ENCODE measurements at regions not wholly inside any gene's neighbourhood (a gene's known extent, or its start where the extent isn't known, plus 50 kb on each side); places are given as distances from the start of the nearest gene placed in this dataset.

DNA sequence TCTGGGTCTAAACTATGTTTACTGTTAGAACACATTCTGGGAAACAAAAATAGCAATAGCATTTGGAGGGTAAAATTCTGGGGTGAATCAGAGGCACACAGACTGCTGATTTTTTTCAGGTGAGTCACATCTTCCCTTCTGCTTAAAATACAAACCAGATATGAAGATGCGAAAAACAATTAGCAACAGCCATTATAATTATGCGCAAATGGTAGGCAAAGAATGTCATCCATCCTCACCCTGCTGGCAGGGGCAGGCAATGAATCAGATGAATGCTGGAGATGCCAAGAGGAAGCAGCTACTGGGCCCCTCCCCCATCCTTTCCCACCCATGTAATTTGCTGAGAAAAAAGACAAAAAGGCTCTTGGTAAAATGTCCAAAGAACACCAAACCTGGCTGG, 282.9 kb downstream of the KLF5 start:
- H3K4me1 ChIP-seq (ENCODE audit: low read depth, poor library complexity, severe bottlenecking): no peaks in the 10 kb centered on the region
- no peak overlapping the region for H2AFZ ChIP-seq (ENCODE audit: low read depth)
- TF ChIP-seq, protein P1, sequence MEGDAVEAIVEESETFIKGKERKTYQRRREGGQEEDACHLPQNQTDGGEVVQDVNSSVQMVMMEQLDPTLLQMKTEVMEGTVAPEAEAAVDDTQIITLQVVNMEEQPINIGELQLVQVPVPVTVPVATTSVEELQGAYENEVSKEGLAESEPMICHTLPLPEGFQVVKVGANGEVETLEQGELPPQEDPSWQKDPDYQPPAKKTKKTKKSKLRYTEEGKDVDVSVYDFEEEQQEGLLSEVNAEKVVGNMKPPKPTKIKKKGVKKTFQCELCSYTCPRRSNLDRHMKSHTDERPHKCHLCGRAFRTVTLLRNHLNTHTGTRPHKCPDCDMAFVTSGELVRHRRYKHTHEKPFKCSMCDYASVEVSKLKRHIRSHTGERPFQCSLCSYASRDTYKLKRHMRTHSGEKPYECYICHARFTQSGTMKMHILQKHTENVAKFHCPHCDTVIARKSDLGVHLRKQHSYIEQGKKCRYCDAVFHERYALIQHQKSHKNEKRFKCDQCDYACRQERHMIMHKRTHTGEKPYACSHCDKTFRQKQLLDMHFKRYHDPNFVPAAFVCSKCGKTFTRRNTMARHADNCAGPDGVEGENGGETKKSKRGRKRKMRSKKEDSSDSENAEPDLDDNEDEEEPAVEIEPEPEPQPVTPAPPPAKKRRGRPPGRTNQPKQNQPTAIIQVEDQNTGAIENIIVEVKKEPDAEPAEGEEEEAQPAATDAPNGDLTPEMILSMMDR (conservative IDR thresholded peaks at IDR 0.05; ENCODE audit: low read depth, low read length): no peak
- H3K27ac ChIP-seq: no peak overlapping the region
- H3K27me3 ChIP-seq (ENCODE audit: insufficient read depth, low read depth): no peaks in the 10 kb centered on the region
- no peak overlapping the region for H3K9ac ChIP-seq
- no peak overlapping the region for H3K4me2 ChIP-seq
- H3K36me3 ChIP-seq (ENCODE audit: insufficient read depth): no peaks in the 10 kb centered on the region
- no peaks in the 10 kb centered on the region for H3K79me2 ChIP-seq (ENCODE audit: insufficient read depth, low read depth)
- H3K4me3 ChIP-seq (IDR thresholded peaks at IDR 0.05; ENCODE audit: insufficient read depth, low read depth, low read length): no peak overlapping the region
- no peaks in the 10 kb centered on the region for H4K20me1 ChIP-seq (ENCODE audit: insufficient read depth)

DNA sequence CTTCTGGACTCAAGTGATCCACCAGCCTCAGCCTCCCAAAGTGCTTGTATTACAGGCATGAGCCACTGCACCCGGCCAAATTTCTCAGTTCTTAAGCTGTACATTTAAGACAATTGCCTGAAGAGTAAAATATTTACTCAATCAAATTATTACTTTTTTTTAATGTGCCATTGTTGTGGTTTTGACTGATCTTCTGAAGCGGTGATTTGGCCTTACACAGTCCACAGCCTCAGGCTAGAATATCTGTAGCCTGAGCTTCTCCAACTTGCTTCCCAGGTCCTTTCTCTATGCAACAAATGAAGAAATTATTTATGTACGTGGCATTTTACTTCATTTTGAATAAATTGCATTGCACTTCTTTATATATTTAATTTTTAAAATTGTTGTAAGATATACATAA, 281.3 kb downstream of the KLF5 start:
- no peak overlapping the region for H3K9ac ChIP-seq
- TF ChIP-seq, protein P1 (conservative IDR thresholded peaks at IDR 0.05; ENCODE audit: low read depth, low read length): no peak
- no peaks in the 10 kb centered on the region for H4K20me1 ChIP-seq (ENCODE audit: insufficient read depth)
- no peaks in the 10 kb centered on the region for H3K36me3 ChIP-seq (ENCODE audit: insufficient read depth)
- H3K27me3 ChIP-seq (ENCODE audit: insufficient read depth, low read depth): no peaks in the 10 kb centered on the region
- H3K27ac ChIP-seq: no peak overlapping the region
- no peak overlapping the region for H3K4me3 ChIP-seq (IDR thresholded peaks at IDR 0.05; ENCODE audit: insufficient read depth, low read depth, low read length)
- H3K4me1 ChIP-seq (ENCODE audit: low read depth, poor library complexity, severe bottlenecking): no peaks in the 10 kb centered on the region
- H2AFZ ChIP-seq (ENCODE audit: low read depth): no peak overlapping the region
- no peaks in the 10 kb centered on the region for H3K79me2 ChIP-seq (ENCODE audit: insufficient read depth, low read depth)
- no peak overlapping the region for H3K4me2 ChIP-seq

DNA sequence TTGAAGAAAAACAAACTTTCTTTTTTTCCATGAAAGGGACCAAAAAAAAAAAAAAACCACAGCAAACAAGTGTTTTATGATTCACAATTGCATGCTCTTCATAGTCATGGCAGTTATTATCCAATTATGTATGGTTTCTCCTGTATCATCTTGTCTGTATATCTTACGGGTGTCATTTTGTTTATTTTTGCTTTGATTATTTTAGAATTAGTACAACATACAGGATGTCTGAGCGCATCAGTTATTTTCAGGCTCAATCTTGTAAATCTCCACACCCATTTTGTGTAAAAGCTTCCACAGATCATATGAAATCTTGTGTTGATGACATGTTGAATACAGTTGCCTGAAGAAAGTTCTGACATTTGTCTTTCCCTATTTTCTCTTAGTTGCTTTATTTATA, 280.3 kb downstream of the KLF5 start:
- TF ChIP-seq, protein P1 (conservative IDR thresholded peaks at IDR 0.05; ENCODE audit: low read depth, low read length): no peak
- Histone ChIP-seq H3K27ac (no peak overlapping the region), H3K9ac (no peak overlapping the region), H3K4me2 (no peak overlapping the region), H3K36me3 (ENCODE audit: insufficient read depth) (no peaks in the 10 kb centered on the region), H3K79me2 (ENCODE audit: insufficient read depth, low read depth) (no peaks in the 10 kb centered on the region), H3K4me3 (IDR thresholded peaks at IDR 0.05; ENCODE audit: insufficient read depth, low read depth, low read length) (no peak overlapping the region), H3K4me1 (ENCODE audit: low read depth, poor library complexity, severe bottlenecking) (no peaks in the 10 kb centered on the region), H2AFZ (ENCODE audit: low read depth) (no peak overlapping the region), H3K27me3 (ENCODE audit: insufficient read depth, low read depth) (no peaks in the 10 kb centered on the region), H4K20me1 (ENCODE audit: insufficient read depth) (no peaks in the 10 kb centered on the region)

DNA sequence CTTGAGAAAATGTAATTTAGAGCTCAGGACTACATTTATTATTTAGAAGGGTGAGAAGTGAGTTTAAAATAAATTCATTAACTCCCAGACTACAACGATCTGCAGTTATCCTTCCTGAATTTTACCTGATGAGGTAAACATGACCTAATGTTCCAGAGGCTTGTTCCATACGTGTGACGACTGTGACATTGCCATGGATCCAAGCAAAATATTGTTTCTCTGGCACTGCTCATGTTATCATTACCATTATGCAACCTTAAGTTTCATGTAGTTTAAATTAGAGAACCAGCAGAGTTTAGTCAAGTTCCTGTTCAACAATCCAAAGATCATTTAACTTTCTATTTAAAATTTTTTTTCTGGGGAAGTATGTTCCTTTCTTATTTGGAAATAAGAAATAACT, 279.6 kb downstream of the KLF5 start:
- Histone ChIP-seq H3K4me3 (IDR thresholded peaks at IDR 0.05; ENCODE audit: insufficient read depth, low read depth, low read length) (no peak overlapping the region), H3K4me1 (ENCODE audit: low read depth, poor library complexity, severe bottlenecking) (no peaks in the 10 kb centered on the region), H3K27ac (no peak overlapping the region), H3K36me3 (ENCODE audit: insufficient read depth) (no peaks in the 10 kb centered on the region), H3K4me2 (no peak overlapping the region), H3K9ac (no peak overlapping the region), H3K27me3 (ENCODE audit: insufficient read depth, low read depth) (no peaks in the 10 kb centered on the region), H3K79me2 (ENCODE audit: insufficient read depth, low read depth) (no peaks in the 10 kb centered on the region), H4K20me1 (ENCODE audit: insufficient read depth) (no peaks in the 10 kb centered on the region), H2AFZ (ENCODE audit: low read depth) (no peak overlapping the region)
- TF ChIP-seq, protein P1 (conservative IDR thresholded peaks at IDR 0.05; ENCODE audit: low read depth, low read length): no peak

DNA sequence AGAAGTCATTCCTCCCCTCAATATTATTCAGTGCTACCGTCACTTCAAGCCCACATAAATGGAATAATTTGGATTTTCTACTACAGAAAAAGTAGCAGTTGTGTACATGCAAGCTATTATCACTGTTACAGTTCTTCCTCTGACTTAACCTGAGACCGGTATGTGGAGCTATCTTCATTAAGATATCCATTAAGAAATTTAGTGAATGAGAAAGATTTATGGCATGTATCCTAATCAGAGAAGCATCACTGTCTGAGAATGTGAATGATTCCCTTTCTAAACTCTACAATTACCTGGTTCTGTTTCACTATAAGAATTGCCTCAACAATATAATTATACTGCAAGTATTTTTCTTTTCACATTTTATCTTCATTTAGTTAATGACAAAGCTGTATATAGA, 278.7 kb downstream of the KLF5 start:
- no peak overlapping the region for H3K27ac ChIP-seq
- H4K20me1 ChIP-seq (ENCODE audit: insufficient read depth): no peaks in the 10 kb centered on the region
- no peak overlapping the region for H3K9ac ChIP-seq
- no peak overlapping the region for H3K4me3 ChIP-seq (IDR thresholded peaks at IDR 0.05; ENCODE audit: insufficient read depth, low read depth, low read length)
- no peak overlapping the region for H3K4me2 ChIP-seq
- no peaks in the 10 kb centered on the region for H3K4me1 ChIP-seq (ENCODE audit: low read depth, poor library complexity, severe bottlenecking)
- H3K36me3 ChIP-seq (ENCODE audit: insufficient read depth): no peaks in the 10 kb centered on the region
- H3K79me2 ChIP-seq (ENCODE audit: insufficient read depth, low read depth): no peaks in the 10 kb centered on the region
- no peaks in the 10 kb centered on the region for H3K27me3 ChIP-seq (ENCODE audit: insufficient read depth, low read depth)
- TF ChIP-seq, protein P1 (conservative IDR thresholded peaks at IDR 0.05; ENCODE audit: low read depth, low read length): no peak
- no peak overlapping the region for H2AFZ ChIP-seq (ENCODE audit: low read depth)
